A549 (cell line): ENCODE measurements at regions not wholly inside any gene's neighbourhood (a gene's known extent, or its start where the extent isn't known, plus 50 kb on each side); places are given as distances from the start of the nearest gene placed in this dataset.
A peak's percentile ranks its signal among the peaks of the same experiment; 100 is the strongest.

ENCODE experiments used
- ATAC-seq, 2 experiments: fragments of 200-7000 bp in 1 of 2; fragments of >200 bp in 1 of 2; cut with Nextera tagmentation in 1 of 2; cut with Tn5 transposase in 1 of 2; 3 replicates each; pipeline versions ENCODE4 v1.8.0 to v1.9.1; 2018 to 2020; ENCODE audit warnings: mild to moderate bottlenecking in 1 of 2, moderate library complexity in 1 of 2
- CTCF ChIA-PET: fragments of 300-600 bp; sonication (Branson Sonifier 250); formaldehyde crosslinking; extraction: SDS; loops from one replicate; lab custom pipeline; 2021; ENCODE audit warnings: antibody characterized with exemption, inconsistent platforms; lab: Yijun Ruan, JAX
- POLR2A ChIA-PET: fragments of 350-600 bp; formaldehyde crosslinking; extraction: SDS; loops from one replicate; lab custom pipeline; 2021; ENCODE audit warnings: antibody characterized with exemption, inconsistent platforms; lab: Yijun Ruan, JAX
- DNase-seq, 2 experiments: peaks; one replicate each; pipeline versions ENCODE4 v3.0.0 to v3.0.0-alpha.2; 2011 to 2016; ENCODE audit warnings: low read depth in 1 of 2, low spot score in 1 of 2
- FAIRE-seq: peaks from 2 replicates; lab custom pipeline; 2011; peaks lifted over from hg19 to GRCh38; lab: Jason Lieb, UNC
- H3K27ac ChIP-seq, 2 experiments: fragments of >200 bp; sonication (Bioruptor Twin); formaldehyde crosslinking; 3 replicates each; pipeline ENCODE4 v1.5.1; 2016 to 2017
- H3K4me1 ChIP-seq: fragments of >200 bp; sonication (Bioruptor Twin); formaldehyde crosslinking; 3 replicates; pipeline ENCODE4 v1.6.1; 2016
- H3K4me2 ChIP-seq: fragments of >200 bp; sonication (Bioruptor Twin); formaldehyde crosslinking; 3 replicates; pipeline ENCODE4 v1.6.1; 2016
- H3K4me3 ChIP-seq: fragments of >200 bp; sonication (Bioruptor Twin); formaldehyde crosslinking; 3 replicates; pipeline ENCODE4 v1.5.1; 2016
- H3K9me3 ChIP-seq: fragments of >200 bp; sonication (Bioruptor Twin); formaldehyde crosslinking; 3 replicates; pipeline ENCODE4 v1.6.1; 2016
- CHD4 ChIP-seq: fragments of 200-600 bp; sonication (generic); IDR thresholded peaks from 2 replicates; pipeline ENCODE4 v1.6.1; 2016; ENCODE audit warnings: antibody characterized with exemption, mild to moderate bottlenecking, borderline replicate concordance
- EHF ChIP-seq: fragments of 250-450 bp; sonication (Bioruptor Pico); IDR thresholded peaks from 2 replicates; pipeline ENCODE4 v1.5.0; 2020; ENCODE audit warnings: mild to moderate bottlenecking
- EHMT2 ChIP-seq: fragments of 200-600 bp; sonication (generic); IDR thresholded peaks from 2 replicates; pipeline ENCODE4 v1.6.1; 2016; ENCODE audit warnings: antibody characterized with exemption, low read depth, mild to moderate bottlenecking, moderate library complexity
- ESRRA ChIP-seq: fragments of 150-350 bp; IDR thresholded peaks from 2 replicates; pipeline ENCODE4 v1.6.1; 2014; ENCODE audit warnings: mild to moderate bottlenecking, low read length, borderline replicate concordance
- FOXS1 ChIP-seq: fragments of 250-450 bp; sonication (Bioruptor Pico); IDR thresholded peaks from 2 replicates; pipeline ENCODE4 v1.5.0; 2020; ENCODE audit warnings: mild to moderate bottlenecking, moderate library complexity
- HDAC2 ChIP-seq: fragments of 200-600 bp; sonication (generic); IDR thresholded peaks from 2 replicates; pipeline ENCODE4 v1.6.1; 2016
- HOXB5 ChIP-seq: fragments of 250-450 bp; sonication (Bioruptor Pico); IDR thresholded peaks from 2 replicates; pipeline ENCODE4 v1.5.0; 2020; ENCODE audit warnings: mild to moderate bottlenecking, moderate library complexity
- JUNB ChIP-seq: fragments of >200 bp; sonication (Bioruptor Twin); formaldehyde crosslinking; IDR thresholded peaks from 2 replicates; pipeline ENCODE4 v1.6.1; 2016
- KDM5A ChIP-seq: fragments of 200-600 bp; sonication (generic); IDR thresholded peaks from 2 replicates; pipeline ENCODE4 v1.6.1; 2016; ENCODE audit warnings: antibody characterized with exemption, mild to moderate bottlenecking
- MAX ChIP-seq: IDR thresholded peaks from 2 replicates; pipeline ENCODE4 v1.6.1; 2012
- MAZ ChIP-seq: fragments of 150-350 bp; IDR thresholded peaks from 2 replicates; pipeline ENCODE4 v1.6.1; 2014; ENCODE audit warnings: antibody characterized with exemption, low read depth, low read length, borderline replicate concordance
- MYC ChIP-seq: IDR thresholded peaks from 2 replicates; pipeline ENCODE4 v1.6.1; 2012; ENCODE audit warnings: mild to moderate bottlenecking, inconsistent platforms, low read length, improper control_type of control experiment, borderline replicate concordance
- POLR2A ChIP-seq: IDR thresholded peaks from 2 replicates; pipeline ENCODE4 v1.6.1; 2012; ENCODE audit warnings: mild to moderate bottlenecking, low read length
- POLR2AphosphoS2 ChIP-seq: conservative IDR thresholded peaks from 2 replicates; pipeline ENCODE4 v1.6.1; 2012; ENCODE audit warnings: low read length, improper control_type of control experiment, inconsistent platforms
- RAD21 ChIP-seq, 2 experiments: fragments of >200 bp in 1 of 2; sonication (Bioruptor Twin) in 1 of 2; formaldehyde crosslinking in 1 of 2; IDR thresholded peaks in 1 of 2; conservative IDR thresholded peaks in 1 of 2; 2 replicates in 1 of 2; 3 replicates in 1 of 2; pipeline ENCODE4 v1.6.1; 2012 to 2018; ENCODE audit warnings: inconsistent platforms in 1 of 2
- RCOR1 ChIP-seq: fragments of 150-350 bp; IDR thresholded peaks from 2 replicates; pipeline ENCODE4 v1.6.1; 2014; ENCODE audit warnings: antibody characterized with exemption, low read length, low read depth
- RNF2 ChIP-seq: fragments of 200-600 bp; sonication (generic); IDR thresholded peaks from 2 replicates; pipeline ENCODE4 v1.6.1; 2016; ENCODE audit warnings: low read depth, mild to moderate bottlenecking, antibody characterized with exemption, moderate library complexity, borderline replicate concordance
- SMC3 ChIP-seq: fragments of >200 bp; sonication (Bioruptor Twin); formaldehyde crosslinking; IDR thresholded peaks from 3 replicates; pipeline ENCODE4 v1.6.1; 2018; ENCODE audit warnings: inconsistent platforms
- TP53 ChIP-seq: fragments of 250-450 bp; sonication (Bioruptor Pico); IDR thresholded peaks from 2 replicates; pipeline ENCODE4 v1.5.0; 2021; ENCODE audit warnings: mild to moderate bottlenecking, moderate library complexity
- ZC3H11A ChIP-seq: fragments of 450-650 bp; IDR thresholded peaks from 2 replicates; pipeline ENCODE4 v1.6.1; 2014; ENCODE audit warnings: antibody characterized with exemption, mild to moderate bottlenecking
- ZFP36 ChIP-seq: fragments of 450-650 bp; IDR thresholded peaks from 2 replicates; pipeline ENCODE4 v1.6.1; 2014; ENCODE audit warnings: borderline replicate concordance; ENCODE audit not compliant: partially characterized antibody
- ZNF302 ChIP-seq: fragments of 250-450 bp; sonication (Bioruptor Pico); IDR thresholded peaks from 2 replicates; pipeline ENCODE4 v1.9.0; 2021; ENCODE audit warnings: inconsistent platforms, mild to moderate bottlenecking, moderate library complexity
- ZSCAN20 ChIP-seq: fragments of 250-450 bp; sonication (Bioruptor Pico); IDR thresholded peaks from 2 replicates; pipeline ENCODE4 v1.8.0; 2022; ENCODE audit warnings: mild to moderate bottlenecking, moderate library complexity
- WGBS: methylation state at CpG from one replicate; pipeline ENCODE4 v1.1.6; 2017; ENCODE audit errors: missing lambda C conversion rate; 5-methylcytosine and 5-hydroxymethylcytosine counted together
- TF ChIP-seq, protein P1 (sequence below): IDR thresholded peaks from 2 replicates; pipeline ENCODE4 v1.6.1; 2012
- TF ChIP-seq, protein P2 (sequence below): fragments of 150-350 bp; IDR thresholded peaks from 2 replicates; pipeline ENCODE4 v1.6.1; 2014; ENCODE audit warnings: low read depth, mild to moderate bottlenecking, low read length
- TF ChIP-seq, protein P3 (sequence below): IDR thresholded peaks from 2 replicates; pipeline ENCODE4 v1.6.1; 2012; ENCODE audit warnings: low read depth, borderline replicate concordance
- TF ChIP-seq, protein P4 (sequence below): fragments of >200 bp; sonication (Bioruptor Twin); formaldehyde crosslinking; IDR thresholded peaks from 3 replicates; pipeline ENCODE4 v1.5.1; 2016
- TF ChIP-seq, protein P5 (sequence below): fragments of 450-650 bp; IDR thresholded peaks from 2 replicates; pipeline ENCODE4 v1.6.1; 2014; ENCODE audit warnings: antibody characterized with exemption

DNA sequence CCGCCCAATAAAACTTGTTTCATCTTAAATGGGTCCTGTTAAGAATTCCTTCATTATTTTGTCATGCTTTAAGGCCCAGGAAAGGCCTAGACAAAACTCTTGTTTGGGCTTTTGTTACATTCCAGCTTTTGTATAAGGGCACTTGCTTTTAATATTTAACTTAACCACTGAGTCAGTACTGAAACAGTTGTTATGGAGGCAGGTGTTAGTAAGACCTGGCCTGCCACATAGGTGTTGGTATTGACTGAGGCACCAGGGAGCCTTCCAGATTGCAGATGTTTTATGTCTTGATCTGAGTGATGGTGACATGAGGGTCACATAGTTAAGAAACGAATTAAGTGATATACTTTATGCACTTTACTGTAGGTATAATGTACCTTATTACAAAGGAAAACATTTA is 274.9 kb upstream of the TGFBR2 start:
- DNase-seq, result no peak
- TF ChIP-seq ESRRA (no peak), ZNF302 (CRISPR knock-in tag) (no peak), EHMT2 (no peak), FOXS1 (CRISPR knock-in tag) (no peak), SMC3 (no peak)
- TF ChIP-seq, protein P1, sequence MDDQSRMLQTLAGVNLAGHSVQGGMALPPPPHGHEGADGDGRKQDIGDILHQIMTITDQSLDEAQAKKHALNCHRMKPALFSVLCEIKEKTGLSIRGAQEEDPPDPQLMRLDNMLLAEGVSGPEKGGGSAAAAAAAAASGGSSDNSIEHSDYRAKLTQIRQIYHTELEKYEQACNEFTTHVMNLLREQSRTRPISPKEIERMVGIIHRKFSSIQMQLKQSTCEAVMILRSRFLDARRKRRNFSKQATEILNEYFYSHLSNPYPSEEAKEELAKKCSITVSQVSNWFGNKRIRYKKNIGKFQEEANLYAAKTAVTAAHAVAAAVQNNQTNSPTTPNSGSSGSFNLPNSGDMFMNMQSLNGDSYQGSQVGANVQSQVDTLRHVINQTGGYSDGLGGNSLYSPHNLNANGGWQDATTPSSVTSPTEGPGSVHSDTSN, result no peak
- TF ChIP-seq, protein P2, sequence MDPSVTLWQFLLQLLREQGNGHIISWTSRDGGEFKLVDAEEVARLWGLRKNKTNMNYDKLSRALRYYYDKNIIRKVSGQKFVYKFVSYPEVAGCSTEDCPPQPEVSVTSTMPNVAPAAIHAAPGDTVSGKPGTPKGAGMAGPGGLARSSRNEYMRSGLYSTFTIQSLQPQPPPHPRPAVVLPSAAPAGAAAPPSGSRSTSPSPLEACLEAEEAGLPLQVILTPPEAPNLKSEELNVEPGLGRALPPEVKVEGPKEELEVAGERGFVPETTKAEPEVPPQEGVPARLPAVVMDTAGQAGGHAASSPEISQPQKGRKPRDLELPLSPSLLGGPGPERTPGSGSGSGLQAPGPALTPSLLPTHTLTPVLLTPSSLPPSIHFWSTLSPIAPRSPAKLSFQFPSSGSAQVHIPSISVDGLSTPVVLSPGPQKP, result no peak
- TF ChIP-seq, all 56 proteins: peak for 0
- Histone ChIP-seq H3K4me1 (peaks cover 28% of the 10 kb centered on the region), H3K4me2 (peak overlapping the region; percentile 27; the same call in 2 of the 3 replicates), H3K27ac (peak overlapping the region; percentile 33 to 66; a peak in 5 of 6 replicates), H3K9me3 (no peaks in the 10 kb centered on the region), H3K4me3 (no peak overlapping the region)
- WGBS, result 53% methylated on average over 2 of the region's 2 CpGs
- peak; percentile 70 for FAIRE-seq
- no peak for ATAC-seq
- ChIA-PET CTCF (no interaction called here), POLR2A (no interaction called here)

DNA sequence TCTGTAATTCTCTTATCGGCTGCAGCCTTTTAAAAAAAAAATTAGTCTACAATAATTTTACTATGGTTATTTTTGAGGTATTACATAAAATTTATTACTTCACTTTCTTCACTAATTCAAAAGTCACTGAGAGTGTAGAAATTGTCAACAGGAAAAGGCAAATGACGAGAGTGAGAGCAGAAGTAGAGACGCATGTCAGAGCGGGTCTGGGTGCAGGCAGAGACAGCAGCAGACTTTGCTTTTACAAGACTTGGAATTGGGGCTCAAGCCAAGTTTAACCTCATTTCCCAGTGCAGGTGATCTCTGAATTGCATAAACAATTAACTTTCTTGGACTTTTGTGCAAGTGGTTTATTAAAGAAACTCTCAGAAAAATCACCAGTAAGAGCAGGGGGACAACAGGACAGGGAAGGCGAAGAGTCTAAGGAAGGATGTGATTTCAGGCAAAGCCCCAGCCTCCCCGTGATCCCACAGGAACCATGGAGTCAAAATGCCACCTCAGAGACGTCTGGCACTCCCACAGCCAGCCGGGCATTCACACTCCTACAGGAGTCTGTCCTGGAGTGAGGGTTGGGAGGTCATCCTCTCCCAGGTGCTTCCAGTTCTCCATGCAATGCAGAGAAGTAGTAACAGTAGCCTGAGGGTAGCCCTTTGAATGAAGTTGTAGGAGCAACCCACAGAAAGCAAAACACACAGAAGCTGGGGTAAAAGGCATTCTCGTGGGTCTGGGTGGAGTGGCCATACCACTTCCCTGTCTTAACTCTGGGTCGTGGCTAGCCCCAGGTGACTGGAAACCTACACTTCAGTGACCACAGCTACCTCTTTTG is 274.0 kb upstream of the TGFBR2 start:
- ATAC-seq (peak in 1 of 2 experiments; percentile 53; a peak in 2 of 6 replicates), DNase-seq (no peak), FAIRE-seq (no peak)
- Histone ChIP-seq H3K4me2 (peak overlapping the region; percentile 35; the same call in 2 of the 3 replicates), H3K4me3 (no peak overlapping the region), H3K4me1 (peaks cover 28% of the 10 kb centered on the region), H3K27ac (peak overlapping the region in 1 of 2 experiments; percentile 73; a peak in 4 of 6 replicates), H3K9me3 (no peaks in the 10 kb centered on the region)
- POLR2A ChIA-PET, result no interaction called here
- WGBS, result 72% methylated on average over 10 of the region's 10 CpGs
- no peak for TF ChIP-seq RCOR1
- no peak for TF ChIP-seq RNF2
- TF ChIP-seq RAD21 (conservative IDR thresholded peaks at IDR 0.05 in 1 of 2, IDR thresholded peaks at IDR 0.05 in 1 of 2), result no peak
- no peak for TF ChIP-seq ZSCAN20 (CRISPR knock-in tag)
- no peak for TF ChIP-seq ZC3H11A
- no peak for TF ChIP-seq EHF
- TF ChIP-seq MAX, result no peak
- TF ChIP-seq JUNB, result no peak
- CTCF ChIA-PET, result interaction anchor here (1.6 kb wide), 1 partner anchor 8 kb away, joined by 5 read pairs; no protein-coding TSS in a partner anchor

DNA sequence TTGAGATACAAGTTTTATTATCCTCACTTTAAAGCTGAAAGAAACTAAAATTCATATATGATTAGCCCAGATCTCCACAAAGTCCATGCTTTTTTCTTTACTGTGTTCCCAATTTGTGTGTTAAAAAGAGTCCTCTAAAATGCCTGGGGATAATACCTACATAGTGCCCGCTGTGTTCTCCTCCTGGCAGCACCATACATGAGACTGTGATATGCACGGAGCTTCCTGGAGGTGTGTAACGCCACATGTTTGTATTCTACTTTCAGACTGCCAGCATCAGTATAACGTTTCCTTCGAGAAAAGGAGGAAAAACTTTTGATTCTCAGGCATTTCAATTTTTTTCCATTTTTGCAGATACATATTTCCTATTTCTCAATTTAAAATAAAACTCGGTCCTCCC is 273.3 kb upstream of the TGFBR2 start:
- Histone ChIP-seq H3K4me1 (peaks cover 28% of the 10 kb centered on the region), H3K4me3 (no peak overlapping the region), H3K4me2 (peak overlapping the region; percentile 35; the same call in 2 of the 3 replicates), H3K9me3 (no peaks in the 10 kb centered on the region), H3K27ac (peak overlapping the region in 1 of 2 experiments; percentile 73; a peak in 3 of 6 replicates)
- DNase-seq, result no peak
- no peak for FAIRE-seq
- CTCF ChIA-PET, result interaction anchor here (1.6 kb wide), 1 partner anchor 9 kb away, joined by 5 read pairs; no protein-coding TSS in a partner anchor
- WGBS, result 88% methylated on average over 6 of the region's 6 CpGs
- ATAC-seq, result no peak
- POLR2A ChIA-PET, result no interaction called here
- no peak for TF ChIP-seq HOXB5 (CRISPR knock-in tag)
- TF ChIP-seq TP53 (CRISPR knock-in tag), result no peak
- TF ChIP-seq, protein P3, sequence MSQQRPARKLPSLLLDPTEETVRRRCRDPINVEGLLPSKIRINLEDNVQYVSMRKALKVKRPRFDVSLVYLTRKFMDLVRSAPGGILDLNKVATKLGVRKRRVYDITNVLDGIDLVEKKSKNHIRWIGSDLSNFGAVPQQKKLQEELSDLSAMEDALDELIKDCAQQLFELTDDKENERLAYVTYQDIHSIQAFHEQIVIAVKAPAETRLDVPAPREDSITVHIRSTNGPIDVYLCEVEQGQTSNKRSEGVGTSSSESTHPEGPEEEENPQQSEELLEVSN, result no peak
- no peak for TF ChIP-seq ZFP36
- TF ChIP-seq CHD4, result no peak
- no peak for TF ChIP-seq KDM5A
- TF ChIP-seq, protein P4, sequence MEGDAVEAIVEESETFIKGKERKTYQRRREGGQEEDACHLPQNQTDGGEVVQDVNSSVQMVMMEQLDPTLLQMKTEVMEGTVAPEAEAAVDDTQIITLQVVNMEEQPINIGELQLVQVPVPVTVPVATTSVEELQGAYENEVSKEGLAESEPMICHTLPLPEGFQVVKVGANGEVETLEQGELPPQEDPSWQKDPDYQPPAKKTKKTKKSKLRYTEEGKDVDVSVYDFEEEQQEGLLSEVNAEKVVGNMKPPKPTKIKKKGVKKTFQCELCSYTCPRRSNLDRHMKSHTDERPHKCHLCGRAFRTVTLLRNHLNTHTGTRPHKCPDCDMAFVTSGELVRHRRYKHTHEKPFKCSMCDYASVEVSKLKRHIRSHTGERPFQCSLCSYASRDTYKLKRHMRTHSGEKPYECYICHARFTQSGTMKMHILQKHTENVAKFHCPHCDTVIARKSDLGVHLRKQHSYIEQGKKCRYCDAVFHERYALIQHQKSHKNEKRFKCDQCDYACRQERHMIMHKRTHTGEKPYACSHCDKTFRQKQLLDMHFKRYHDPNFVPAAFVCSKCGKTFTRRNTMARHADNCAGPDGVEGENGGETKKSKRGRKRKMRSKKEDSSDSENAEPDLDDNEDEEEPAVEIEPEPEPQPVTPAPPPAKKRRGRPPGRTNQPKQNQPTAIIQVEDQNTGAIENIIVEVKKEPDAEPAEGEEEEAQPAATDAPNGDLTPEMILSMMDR, result no peak
- no peak for TF ChIP-seq ZC3H11A
- no peak for TF ChIP-seq POLR2A
- no peak for TF ChIP-seq HDAC2
- TF ChIP-seq, protein P5, sequence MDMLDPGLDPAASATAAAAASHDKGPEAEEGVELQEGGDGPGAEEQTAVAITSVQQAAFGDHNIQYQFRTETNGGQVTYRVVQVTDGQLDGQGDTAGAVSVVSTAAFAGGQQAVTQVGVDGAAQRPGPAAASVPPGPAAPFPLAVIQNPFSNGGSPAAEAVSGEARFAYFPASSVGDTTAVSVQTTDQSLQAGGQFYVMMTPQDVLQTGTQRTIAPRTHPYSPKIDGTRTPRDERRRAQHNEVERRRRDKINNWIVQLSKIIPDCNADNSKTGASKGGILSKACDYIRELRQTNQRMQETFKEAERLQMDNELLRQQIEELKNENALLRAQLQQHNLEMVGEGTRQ, result no peak
- TF ChIP-seq POLR2AphosphoS2, result no peak
- TF ChIP-seq EHF, result no peak
- TF ChIP-seq MYC, result no peak
- no peak for TF ChIP-seq MAX
- no peak for TF ChIP-seq ZNF302 (CRISPR knock-in tag)
- TF ChIP-seq MAZ, result no peak
